GM12878 (cell line): ENCODE measurements at regions not wholly inside any gene's neighbourhood (a gene's known extent, or its start where the extent isn't known, plus 50 kb on each side); places are given as distances from the start of the nearest gene placed in this dataset.

Source experiments
- ATAC-seq: fragments of 200-7000 bp; cut with Tn5 transposase; 3 replicates; pipeline ENCODE4 v1.9.1; 2020; ENCODE audit warnings: mild to moderate bottlenecking, moderate library complexity
- BruUV-seq: library from RNA; stranded (reverse); fragments of 400-500 nt; replicated peaks from 2 replicates; lab custom pipeline; 2021; lab: Mats Ljungman, UMichigan
- CTCF ChIA-PET: fragments of 300-600 bp; sonication (Branson Sonifier 250); formaldehyde crosslinking; extraction: SDS; loops from one replicate; lab custom pipeline; 2021; ENCODE audit warnings: inconsistent platforms; lab: Yijun Ruan, JAX
- POLR2A ChIA-PET: fragments of 350-600 bp; formaldehyde crosslinking; extraction: SDS; loops from one replicate; lab custom pipeline; 2021; ENCODE audit warnings: inconsistent platforms; lab: Charles Lee
- RAD21 ChIA-PET: fragments of 300-600 bp; sonication (Branson Sonifier 250); formaldehyde crosslinking; loops from one replicate; lab custom pipeline; 2023; ENCODE audit warnings: antibody characterized with exemption; ENCODE audit not compliant: unreplicated experiment; lab: Charles Lee
- SMC1A ChIA-PET: fragments of 300-600 bp; sonication (Branson Sonifier 250); formaldehyde crosslinking; loops from one replicate; lab custom pipeline; 2023; ENCODE audit not compliant: unreplicated experiment, uncharacterized antibody; lab: Charles Lee
- DNase-seq: peaks from one replicate; pipeline ENCODE4 v3.0.0-alpha.2; 2011; ENCODE audit warnings: low read depth, low spot score
- FAIRE-seq: peaks from 3 replicates; lab custom pipeline; 2011; peaks lifted over from hg19 to GRCh38; lab: Jason Lieb, UNC
- H2AFZ ChIP-seq: 2 replicates; pipeline ENCODE4 v1.6.0; 2011; ENCODE audit warnings: low read depth, low read length, control low read depth; ENCODE audit not compliant: control insufficient read depth
- H3K27ac ChIP-seq: 2 replicates; pipeline ENCODE4 v1.5.1; 2011; ENCODE audit warnings: control low read depth; ENCODE audit not compliant: control insufficient read depth, insufficient read depth
- H3K27me3 ChIP-seq, 2 experiments: replicated peaks in 1 of 2; 2 replicates each; pipeline versions ENCODE4 v1.6.0 to v1.6.1; 2011; ENCODE audit warnings: low read length in 1 of 2; ENCODE audit not compliant: control insufficient read depth in 2 of 2, insufficient read depth in 2 of 2
- H3K36me3 ChIP-seq, 2 experiments: 2 replicates each; pipeline ENCODE4 v1.5.1; 2011; ENCODE audit warnings: low read length in 1 of 2; ENCODE audit not compliant: control insufficient read depth in 2 of 2, insufficient read depth in 2 of 2
- H3K4me1 ChIP-seq: 2 replicates; pipeline ENCODE4 v1.6.1; 2011; ENCODE audit warnings: mild to moderate bottlenecking, low read length, moderate library complexity, mixed read lengths; ENCODE audit not compliant: control insufficient read depth, insufficient read depth
- H3K4me2 ChIP-seq: 2 replicates; pipeline ENCODE4 v1.6.0; 2011; ENCODE audit warnings: control low read depth; ENCODE audit not compliant: control insufficient read depth, insufficient read depth
- H3K4me3 ChIP-seq: fragments of 200-600 bp; sonication (generic); 2 replicates; pipeline ENCODE4 v1.5.1; 2016
- H3K79me2 ChIP-seq: 2 replicates; pipeline ENCODE4 v1.6.0; 2011; ENCODE audit warnings: low read length; ENCODE audit not compliant: control insufficient read depth, insufficient read depth
- H3K9ac ChIP-seq: 2 replicates; pipeline ENCODE4 v1.8.0; 2011; ENCODE audit warnings: low read length, control low read depth, mixed read lengths; ENCODE audit not compliant: control insufficient read depth, insufficient read depth
- H3K9me3 ChIP-seq: replicated peaks from 3 replicates; pipeline ENCODE4 v1.5.1; 2011; ENCODE audit warnings: mild to moderate bottlenecking, low read length; ENCODE audit not compliant: control insufficient read depth, insufficient read depth
- H4K20me1 ChIP-seq: 2 replicates; pipeline ENCODE4 v1.6.0; 2011; ENCODE audit not compliant: control insufficient read depth, insufficient read depth
- BCL11A ChIP-seq: IDR thresholded peaks from 2 replicates; pipeline ENCODE4 v1.6.1; 2011; ENCODE audit warnings: low read depth, low read length
- CEBPB ChIP-seq, 2 experiments: fragments of 150-350 bp in 1 of 2; IDR thresholded peaks; 2 replicates each; pipeline ENCODE4 v1.6.1; 2012 to 2014; ENCODE audit warnings: low read depth in 2 of 2, low read length in 2 of 2, borderline replicate concordance in 1 of 2, inconsistent platforms in 1 of 2
- E4F1 ChIP-seq: fragments of 450-650 bp; IDR thresholded peaks from 2 replicates; pipeline ENCODE4 v1.6.1; 2018; ENCODE audit warnings: borderline replicate concordance, mild to moderate bottlenecking; ENCODE audit not compliant: partially characterized antibody
- NKRF ChIP-seq: fragments of 450-650 bp; conservative IDR thresholded peaks from 2 replicates; pipeline ENCODE4 v1.6.1; 2017; ENCODE audit warnings: mild to moderate bottlenecking, moderate library complexity
- NRF1 ChIP-seq: conservative IDR thresholded peaks from 2 replicates; pipeline ENCODE4 v1.6.1; 2011; ENCODE audit warnings: mild to moderate bottlenecking, low read depth, low read length, improper control_type of control experiment
- RAD51 ChIP-seq: fragments of 450-650 bp; IDR thresholded peaks from 2 replicates; pipeline ENCODE4 v1.6.1; 2016; ENCODE audit warnings: moderate library complexity, mild to moderate bottlenecking, inconsistent platforms
- RBBP5 ChIP-seq: fragments of 200-600 bp; sonication (generic); conservative IDR thresholded peaks from 2 replicates; pipeline ENCODE4 v1.6.1; 2016
- RUNX3 ChIP-seq: IDR thresholded peaks from 2 replicates; pipeline ENCODE4 v1.6.1; 2012; ENCODE audit warnings: low read length, inconsistent platforms
- SIX5 ChIP-seq: IDR thresholded peaks from 2 replicates; pipeline ENCODE4 v1.6.1; 2011; ENCODE audit warnings: mild to moderate bottlenecking, low read depth, low read length, moderate library complexity; ENCODE audit not compliant: severe bottlenecking
- SMAD5 ChIP-seq: IDR thresholded peaks from 2 replicates; pipeline ENCODE4 v1.6.1; 2016; ENCODE audit warnings: antibody characterized with exemption, low read depth
- YBX1 ChIP-seq: fragments of 450-650 bp; IDR thresholded peaks from 2 replicates; pipeline ENCODE4 v1.6.1; 2016; ENCODE audit warnings: antibody characterized with exemption
- ZBTB40 ChIP-seq: fragments of 450-650 bp; IDR thresholded peaks from 2 replicates; pipeline ENCODE4 v1.6.1; 2016; ENCODE audit warnings: mild to moderate bottlenecking, moderate library complexity, borderline replicate concordance
- ZNF217 ChIP-seq: fragments of 450-650 bp; IDR thresholded peaks from 2 replicates; pipeline ENCODE4 v1.6.1; 2017; ENCODE audit warnings: antibody characterized with exemption, mild to moderate bottlenecking
- WGBS: methylation state at CpG from one replicate; pipeline ENCODE4 v1.1.6; 2016; ENCODE audit warnings: low lambda C conversion rate; ENCODE audit not compliant: insufficient replicate concordance, insufficient coverage; ENCODE audit errors: missing lambda C conversion rate; 5-methylcytosine and 5-hydroxymethylcytosine counted together
- in situ Hi-C: fragments of 300-500 bp; cut with MboI; formaldehyde crosslinking; loops from 9 replicates; pipeline ENCODE4 v1.14.3; 2018; ENCODE audit warnings: mixed read lengths
- intact Hi-C: fragments of 100-400 bp; cut with micrococcal nuclease; formaldehyde crosslinking; loops from one replicate; pipeline ENCODE4 v1.14.2; 2022; ENCODE audit not compliant: unreplicated experiment
- TF ChIP-seq, protein P1 (sequence below): fragments of 150-350 bp; IDR thresholded peaks from 2 replicates; pipeline ENCODE4 v1.6.1; 2016; ENCODE audit warnings: low read depth, low read length

DNA sequence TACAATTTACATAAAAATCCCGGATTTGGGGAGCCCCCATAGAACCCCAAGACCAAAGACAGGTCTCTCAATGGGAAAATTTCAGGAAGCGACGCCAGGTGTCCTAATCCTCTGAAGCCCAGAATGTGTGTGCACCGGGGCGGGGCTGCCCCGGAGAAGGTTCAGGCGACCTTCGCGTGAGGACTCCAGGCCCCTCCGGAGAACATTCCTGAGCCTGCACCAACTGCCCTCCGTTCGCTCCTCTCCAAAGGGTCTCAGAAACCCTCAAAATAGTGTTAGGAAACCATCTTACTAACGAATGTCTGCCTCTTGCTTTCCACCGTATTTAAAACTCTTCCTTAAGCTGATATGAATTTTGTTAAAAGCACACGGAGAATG, 78.5 kb upstream of the INSIG1 start:
- Histone ChIP-seq H3K79me2 (no peaks in the 10 kb centered on the region), H3K9me3 (no peaks in the 10 kb centered on the region), H4K20me1 (no peaks in the 10 kb centered on the region), H3K27ac (no peak overlapping the region), H3K4me3 (no peak overlapping the region), H3K36me3 (no peaks in the 10 kb centered on the region), H3K4me1 (no peaks in the 10 kb centered on the region; the same call in 1 of the 2 replicates), H3K9ac (no peak overlapping the region), H3K4me2 (no peak overlapping the region), H3K27me3 (no peaks in the 10 kb centered on the region), H2AFZ (no peak overlapping the region)
- intact Hi-C loops (no loop called here), in situ Hi-C loops (no loop called here)
- 79% methylated on average over 15 of the region's 15 CpGs for WGBS
- no peak for FAIRE-seq
- SMC1A ChIA-PET: no interaction called here
- CTCF ChIA-PET: interaction anchor here (0.9 kb wide), 1 partner anchor 292 kb away, joined by 3 read pairs; no protein-coding TSS in a partner anchor
- POLR2A ChIA-PET: no interaction called here
- no peak for ATAC-seq
- RAD21 ChIA-PET: interaction anchor here (1.2 kb wide), 1 partner anchor 29 kb away, joined by 4 read pairs; no protein-coding TSS in a partner anchor
- no peak for DNase-seq
- BruUV-seq: no TSS peak
- TF ChIP-seq CEBPB (IDR thresholded peaks at IDR 0.05; ENCODE audit: borderline replicate concordance in 1 of 2, low read depth in 2 of 2, low read length in 2 of 2) (no peak), RUNX3 (no peak), ZBTB40 (no peak), NRF1 (no peak), ZNF217 (no peak), E4F1 (no peak), RBBP5 (no peak), SIX5 (no peak), BCL11A (no peak), RAD51 (no peak), YBX1 (no peak), SMAD5 (no peak), NKRF (no peak)
- TF ChIP-seq, protein P1, sequence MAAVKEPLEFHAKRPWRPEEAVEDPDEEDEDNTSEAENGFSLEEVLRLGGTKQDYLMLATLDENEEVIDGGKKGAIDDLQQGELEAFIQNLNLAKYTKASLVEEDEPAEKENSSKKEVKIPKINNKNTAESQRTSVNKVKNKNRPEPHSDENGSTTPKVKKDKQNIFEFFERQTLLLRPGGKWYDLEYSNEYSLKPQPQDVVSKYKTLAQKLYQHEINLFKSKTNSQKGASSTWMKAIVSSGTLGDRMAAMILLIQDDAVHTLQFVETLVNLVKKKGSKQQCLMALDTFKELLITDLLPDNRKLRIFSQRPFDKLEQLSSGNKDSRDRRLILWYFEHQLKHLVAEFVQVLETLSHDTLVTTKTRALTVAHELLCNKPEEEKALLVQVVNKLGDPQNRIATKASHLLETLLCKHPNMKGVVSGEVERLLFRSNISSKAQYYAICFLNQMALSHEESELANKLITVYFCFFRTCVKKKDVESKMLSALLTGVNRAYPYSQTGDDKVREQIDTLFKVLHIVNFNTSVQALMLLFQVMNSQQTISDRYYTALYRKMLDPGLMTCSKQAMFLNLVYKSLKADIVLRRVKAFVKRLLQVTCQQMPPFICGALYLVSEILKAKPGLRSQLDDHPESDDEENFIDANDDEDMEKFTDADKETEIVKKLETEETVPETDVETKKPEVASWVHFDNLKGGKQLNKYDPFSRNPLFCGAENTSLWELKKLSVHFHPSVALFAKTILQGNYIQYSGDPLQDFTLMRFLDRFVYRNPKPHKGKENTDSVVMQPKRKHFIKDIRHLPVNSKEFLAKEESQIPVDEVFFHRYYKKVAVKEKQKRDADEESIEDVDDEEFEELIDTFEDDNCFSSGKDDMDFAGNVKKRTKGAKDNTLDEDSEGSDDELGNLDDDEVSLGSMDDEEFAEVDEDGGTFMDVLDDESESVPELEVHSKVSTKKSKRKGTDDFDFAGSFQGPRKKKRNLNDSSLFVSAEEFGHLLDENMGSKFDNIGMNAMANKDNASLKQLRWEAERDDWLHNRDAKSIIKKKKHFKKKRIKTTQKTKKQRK: no peak
